MCF 10A (cell line): ENCODE measurements at regions not wholly inside any gene's neighbourhood (a gene's known extent, or its start where the extent isn't known, plus 50 kb on each side); places are given as distances from the start of the nearest gene placed in this dataset.

Source experiments
- BruUV-seq: library from RNA; stranded (reverse); fragments of 400-500 nt; replicated peaks from 2 replicates; lab custom pipeline; 2021; lab: Mats Ljungman, UMichigan
- CTCF ChIA-PET: fragments of 300-600 bp; sonication (Branson Sonifier 250); formaldehyde crosslinking; extraction: SDS; loops from one replicate; lab custom pipeline; 2021; ENCODE audit warnings: antibody characterized with exemption, inconsistent platforms; lab: Yijun Ruan, JAX
- POLR2A ChIA-PET: fragments of 300-600, 350-650 bp; sonication (Branson Sonifier 250); formaldehyde crosslinking; extraction: SDS; loops from one replicate; lab custom pipeline; 2020; ENCODE audit warnings: antibody characterized with exemption, inconsistent platforms; lab: Yijun Ruan, JAX
- DNase-seq: peaks from one replicate; pipeline ENCODE4 v3.0.0-alpha.2; 2018; ENCODE audit not compliant: unreplicated experiment
- H3K27ac Mint-ChIP-seq: one replicate; pipeline ENCODE4 v1.8.0; 2022; ENCODE audit warnings: mild to moderate bottlenecking, low read depth, mixed read lengths; ENCODE audit not compliant: unreplicated experiment
- H3K27me3 Mint-ChIP-seq: one replicate; pipeline ENCODE4 v1.8.0; 2022; ENCODE audit warnings: mixed read lengths; ENCODE audit not compliant: insufficient read depth, unreplicated experiment
- H3K36me3 Mint-ChIP-seq: one replicate; pipeline ENCODE4 v1.8.0; 2022; ENCODE audit warnings: mild to moderate bottlenecking, moderate library complexity, mixed read lengths; ENCODE audit not compliant: insufficient read depth, unreplicated experiment
- H3K4me1 Mint-ChIP-seq: one replicate; pipeline ENCODE4 v1.8.0; 2022; ENCODE audit warnings: mixed read lengths; ENCODE audit not compliant: insufficient read depth, unreplicated experiment
- H3K4me3 Mint-ChIP-seq: one replicate; pipeline ENCODE4 v1.8.0; 2022; ENCODE audit warnings: mild to moderate bottlenecking, moderate library complexity, mixed read lengths; ENCODE audit not compliant: unreplicated experiment
- H3K9me3 Mint-ChIP-seq: one replicate; pipeline ENCODE4 v1.8.0; 2022; ENCODE audit warnings: mixed read lengths; ENCODE audit not compliant: unreplicated experiment
- CTCF ChIP-seq: fragments of 200-600 bp; IDR thresholded peaks from one replicate; pipeline ENCODE4 v1.8.0; 2022; ENCODE audit warnings: antibody characterized with exemption, mild to moderate bottlenecking; ENCODE audit not compliant: unreplicated experiment
- intact Hi-C: fragments of 100-400 bp; cut with micrococcal nuclease; formaldehyde crosslinking; loops from 2 replicates; pipeline ENCODE4 v1.14.1; 2022

- POLR2A ChIA-PET: interaction anchor here (0.6 kb wide), 1 partner anchor 1077 kb away, joined by 4 read pairs; no protein-coding TSS in a partner anchor
- Mint-ChIP-seq H3K9me3 (peaks cover 22% of the 10 kb centered on the region), H3K4me3 (no peak overlapping the region), H3K36me3 (no peaks in the 10 kb centered on the region), H3K27ac (no peak overlapping the region), H3K27me3 (no peaks in the 10 kb centered on the region), H3K4me1 (no peaks in the 10 kb centered on the region)
- CTCF ChIA-PET: no interaction called here
- no peak for TF ChIP-seq CTCF
- no TSS peak for BruUV-seq
- intact Hi-C loops: no loop called here
- no peak for DNase-seq
These were observed 127.1 kb downstream of the CTTN start for GRCh38 chr11:70525466-70525865.

GRCh38 chr11:70526116-70527045 is 128.1 kb downstream of the CTTN start:
- ChIA-PET POLR2A (no interaction called here), CTCF (no interaction called here)
- no peak for TF ChIP-seq CTCF
- Mint-ChIP-seq H3K27ac (no peak overlapping the region), H3K4me3 (no peak overlapping the region), H3K27me3 (no peaks in the 10 kb centered on the region), H3K36me3 (no peaks in the 10 kb centered on the region), H3K9me3 (peaks cover 17% of the 10 kb centered on the region), H3K4me1 (no peaks in the 10 kb centered on the region)
- no TSS peak for BruUV-seq
- DNase-seq: no peak
- intact Hi-C loops: no loop called here

GRCh38 chr11:70527046-70527395 is 128.7 kb downstream of the CTTN start:
- H3K27ac Mint-ChIP-seq: no peak overlapping the region
- CTCF ChIA-PET: no interaction called here

More at GRCh38 chr11:70527046-70527395, 128.7 kb downstream of the CTTN start:
- intact Hi-C loops: no loop called here
- POLR2A ChIA-PET: no interaction called here
- DNase-seq: no peak
- Mint-ChIP-seq H3K27me3 (no peaks in the 10 kb centered on the region), H3K9me3 (peaks cover 16% of the 10 kb centered on the region), H3K4me1 (no peaks in the 10 kb centered on the region), H3K36me3 (no peaks in the 10 kb centered on the region), H3K4me3 (no peak overlapping the region)
- no TSS peak for BruUV-seq
- TF ChIP-seq CTCF: no peak
